ENCODE measurements at regions not wholly inside any gene's neighbourhood (a gene's known extent, or its start where the extent isn't known, plus 50 kb on each side); places are given as distances from the start of the nearest gene placed in this dataset.
"Not testable (repeated sequence)": the region's sequence is repeated elsewhere in the genome, so short reads cannot be mapped to it uniquely, and the experiment has no call there.

GRCh38 chr4:124839786-124840390 is 127.4 kb upstream of the ANKRD50 start:
- no peak for TF ChIP-seq CTCF (IDR thresholded peaks at IDR 0.05; ENCODE audit: insufficient read depth, low read depth, low read length)
- no peak overlapping the region for H3K4me3 ChIP-seq (ENCODE audit: low read depth, low read length)
- no peak for DNase-seq (ENCODE audit: low read depth)

- no peak for TF ChIP-seq CTCF (IDR thresholded peaks at IDR 0.05; ENCODE audit: insufficient read depth, low read depth, low read length)
- no peak for DNase-seq (ENCODE audit: low read depth)
- H3K4me3 ChIP-seq (ENCODE audit: low read depth, low read length): no peak overlapping the region
These were observed 121.4 kb upstream of the ANKRD50 start for GRCh38 chr4:124833831-124834505.

GRCh38 chr4:124828382-124828781 is 115.8 kb upstream of the ANKRD50 start:
- no peak for DNase-seq (ENCODE audit: low read depth)
- no peak for TF ChIP-seq CTCF (IDR thresholded peaks at IDR 0.05; ENCODE audit: insufficient read depth, low read depth, low read length)
- H3K4me3 ChIP-seq (ENCODE audit: low read depth, low read length): no peak overlapping the region

- peak; percentile 5 for DNase-seq (ENCODE audit: low read depth)
- H3K4me3 ChIP-seq (ENCODE audit: low read depth, low read length): no peak overlapping the region
- no peak for TF ChIP-seq CTCF (IDR thresholded peaks at IDR 0.05; ENCODE audit: insufficient read depth, low read depth, low read length)
These were observed 105.0 kb upstream of the ANKRD50 start for GRCh38 chr4:124817531-124817930.

GRCh38 chr4:124812203-124812602 is 99.7 kb upstream of the ANKRD50 start:
- not testable (repeated sequence) for H3K4me3 ChIP-seq (ENCODE audit: low read depth, low read length)

GRCh38 chr4:124810827-124811226 is 98.3 kb upstream of the ANKRD50 start:
- TF ChIP-seq CTCF (IDR thresholded peaks at IDR 0.05; ENCODE audit: insufficient read depth, low read depth, low read length): no peak
- peak; percentile 16 for DNase-seq (ENCODE audit: low read depth)
- no peak overlapping the region for H3K4me3 ChIP-seq (ENCODE audit: low read depth, low read length)

More at GRCh38 chr4:124812203-124812602, 99.7 kb upstream of the ANKRD50 start:
- not testable (repeated sequence) for DNase-seq (ENCODE audit: low read depth)

- TF ChIP-seq CTCF (IDR thresholded peaks at IDR 0.05; ENCODE audit: insufficient read depth, low read depth, low read length): no peak
- no peak overlapping the region for H3K4me3 ChIP-seq (ENCODE audit: low read depth, low read length)
- no peak for DNase-seq (ENCODE audit: low read depth)
These were observed 94.9 kb upstream of the ANKRD50 start for GRCh38 chr4:124807421-124807820.

Data from fibroblast of villous mesenchyme (primary cell).